22Rv1 (cell line): ENCODE measurements at regions not wholly inside any gene's neighbourhood (a gene's known extent, or its start where the extent isn't known, plus 50 kb on each side); places are given as distances from the start of the nearest gene placed in this dataset.

Source experiments
- ZFX ChIP-seq: fragments of 450-650 bp; IDR thresholded peaks from 2 replicates; pipeline ENCODE4 v1.6.1; 2017; ENCODE audit warnings: antibody characterized with exemption, borderline replicate concordance
- TF ChIP-seq, protein P1 (sequence below): fragments of 450-650 bp; IDR thresholded peaks from 2 replicates; pipeline ENCODE4 v1.5.1; 2017; ENCODE audit warnings: mild to moderate bottlenecking

- TF ChIP-seq, protein P1, sequence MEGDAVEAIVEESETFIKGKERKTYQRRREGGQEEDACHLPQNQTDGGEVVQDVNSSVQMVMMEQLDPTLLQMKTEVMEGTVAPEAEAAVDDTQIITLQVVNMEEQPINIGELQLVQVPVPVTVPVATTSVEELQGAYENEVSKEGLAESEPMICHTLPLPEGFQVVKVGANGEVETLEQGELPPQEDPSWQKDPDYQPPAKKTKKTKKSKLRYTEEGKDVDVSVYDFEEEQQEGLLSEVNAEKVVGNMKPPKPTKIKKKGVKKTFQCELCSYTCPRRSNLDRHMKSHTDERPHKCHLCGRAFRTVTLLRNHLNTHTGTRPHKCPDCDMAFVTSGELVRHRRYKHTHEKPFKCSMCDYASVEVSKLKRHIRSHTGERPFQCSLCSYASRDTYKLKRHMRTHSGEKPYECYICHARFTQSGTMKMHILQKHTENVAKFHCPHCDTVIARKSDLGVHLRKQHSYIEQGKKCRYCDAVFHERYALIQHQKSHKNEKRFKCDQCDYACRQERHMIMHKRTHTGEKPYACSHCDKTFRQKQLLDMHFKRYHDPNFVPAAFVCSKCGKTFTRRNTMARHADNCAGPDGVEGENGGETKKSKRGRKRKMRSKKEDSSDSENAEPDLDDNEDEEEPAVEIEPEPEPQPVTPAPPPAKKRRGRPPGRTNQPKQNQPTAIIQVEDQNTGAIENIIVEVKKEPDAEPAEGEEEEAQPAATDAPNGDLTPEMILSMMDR: no peak
- TF ChIP-seq ZFX: no peak
Measured at GRCh38 chr2:163231666-163232065, 393.1 kb upstream of the KCNH7 start.
